H9 (cell line): ENCODE measurements at regions not wholly inside any gene's neighbourhood (a gene's known extent, or its start where the extent isn't known, plus 50 kb on each side); places are given as distances from the start of the nearest gene placed in this dataset.

Experiments used
- DNase-seq: peaks from one replicate; pipeline ENCODE4 v3.0.0-alpha.2; 2017
- H2AFZ ChIP-seq: one replicate; pipeline ENCODE4 v1.6.1; 2013; ENCODE audit warnings: mild to moderate bottlenecking, low read length, control low read depth, moderate library complexity
- H2AK5ac ChIP-seq: 2 replicates; pipeline ENCODE4 v1.6.1; 2013; ENCODE audit warnings: low read length, control low read depth, mixed read lengths; ENCODE audit not compliant: insufficient read length
- H2BK120ac ChIP-seq: one replicate; pipeline ENCODE4 v1.6.1; 2013; ENCODE audit warnings: low read depth, mild to moderate bottlenecking, low read length, control low read depth, inconsistent platforms; ENCODE audit not compliant: poor library complexity, severe bottlenecking
- H2BK12ac ChIP-seq: 2 replicates; pipeline ENCODE4 v1.6.1; 2013; ENCODE audit warnings: low read length, control low read depth, mixed read lengths, low read depth; ENCODE audit not compliant: insufficient read length
- H2BK15ac ChIP-seq: 2 replicates; pipeline ENCODE4 v1.6.1; 2013; ENCODE audit warnings: low read depth, low read length, control low read depth
- H2BK20ac ChIP-seq: one replicate; pipeline ENCODE4 v1.6.1; 2013; ENCODE audit warnings: low read depth, mild to moderate bottlenecking, low read length, control low read depth, inconsistent platforms; ENCODE audit not compliant: poor library complexity, severe bottlenecking
- H2BK5ac ChIP-seq: 2 replicates; pipeline ENCODE4 v1.6.1; 2013; ENCODE audit warnings: low read length, control low read depth, mixed read lengths; ENCODE audit not compliant: insufficient read length
- H3K14ac ChIP-seq: 2 replicates; pipeline ENCODE4 v1.6.1; 2013; ENCODE audit warnings: low read length, control low read depth; ENCODE audit not compliant: insufficient read depth
- H3K18ac ChIP-seq: 2 replicates; pipeline ENCODE4 v1.6.1; 2013; ENCODE audit warnings: low read depth, mild to moderate bottlenecking, mixed read lengths, low read length, control low read depth; ENCODE audit not compliant: insufficient read length
- H3K23ac ChIP-seq: 2 replicates; pipeline ENCODE4 v1.6.1; 2013; ENCODE audit warnings: low read length, control low read depth, mixed read lengths, low read depth; ENCODE audit not compliant: insufficient read length
- H3K23me2 ChIP-seq: 2 replicates; pipeline ENCODE4 v1.6.1; 2013; ENCODE audit warnings: low read depth, mild to moderate bottlenecking, mixed read lengths, low read length, control low read depth; ENCODE audit not compliant: insufficient read length, poor library complexity, severe bottlenecking
- H3K27ac ChIP-seq: 2 replicates; pipeline ENCODE4 v1.5.1; 2013; ENCODE audit warnings: low read length, control low read depth, mixed read lengths, low read depth; ENCODE audit not compliant: insufficient read length
- H3K27me3 ChIP-seq: 2 replicates; pipeline ENCODE4 v1.6.1; 2013; ENCODE audit warnings: low read length, control low read depth, inconsistent platforms; ENCODE audit not compliant: insufficient read depth
- H3K4ac ChIP-seq: 2 replicates; pipeline ENCODE4 v1.6.1; 2013; ENCODE audit warnings: low read depth, mild to moderate bottlenecking, control low read depth, inconsistent platforms, low read length, moderate library complexity
- H3K4me1 ChIP-seq: 2 replicates; pipeline ENCODE4 v1.6.1; 2013; ENCODE audit warnings: low read length, control low read depth, inconsistent platforms; ENCODE audit not compliant: insufficient read depth
- H3K4me2 ChIP-seq: 2 replicates; pipeline ENCODE4 v1.6.1; 2013; ENCODE audit warnings: low read length, control low read depth, mixed read lengths; ENCODE audit not compliant: insufficient read length, insufficient read depth
- H3K56ac ChIP-seq: 2 replicates; pipeline ENCODE4 v1.6.1; 2013; ENCODE audit warnings: low read depth, mild to moderate bottlenecking, mixed read lengths, low read length, control low read depth; ENCODE audit not compliant: insufficient read length
- H3K79me1 ChIP-seq: 2 replicates; pipeline ENCODE4 v1.6.1; 2013; ENCODE audit warnings: low read depth, mild to moderate bottlenecking, moderate library complexity, low read length, control low read depth, inconsistent platforms; ENCODE audit not compliant: insufficient read depth, poor library complexity, severe bottlenecking
- H3K79me2 ChIP-seq: 2 replicates; pipeline ENCODE4 v1.6.1; 2013; ENCODE audit warnings: low read length, control low read depth, inconsistent platforms; ENCODE audit not compliant: insufficient read depth
- H3K9ac ChIP-seq: 2 replicates; pipeline ENCODE4 v1.6.1; 2013; ENCODE audit warnings: low read length, control low read depth, mixed read lengths; ENCODE audit not compliant: insufficient read length; ENCODE audit errors: extremely low read depth
- H3K9me3 ChIP-seq: one replicate; pipeline ENCODE4 v1.6.1; 2013; ENCODE audit warnings: low read depth, low read length, inconsistent platforms; ENCODE audit not compliant: control insufficient read depth
- H3T11ph ChIP-seq: one replicate; pipeline ENCODE4 v1.6.1; 2013; ENCODE audit warnings: mild to moderate bottlenecking, low read length, control low read depth, inconsistent platforms
- H4K20me1 ChIP-seq: one replicate; pipeline ENCODE4 v1.6.1; 2013; ENCODE audit not compliant: control insufficient read depth, insufficient read length, insufficient read depth
- H4K5ac ChIP-seq: 2 replicates; pipeline ENCODE4 v1.6.1; 2013; ENCODE audit warnings: low read depth, mild to moderate bottlenecking, mixed read lengths, low read length, control low read depth; ENCODE audit not compliant: insufficient read length
- H4K8ac ChIP-seq: replicated peaks from 2 replicates; pipeline ENCODE4 v1.6.1; 2013; ENCODE audit warnings: low read length, control low read depth, mixed read lengths, low read depth; ENCODE audit not compliant: insufficient read length
- H4K91ac ChIP-seq: 2 replicates; pipeline ENCODE4 v1.6.1; 2013; ENCODE audit warnings: low read depth, mild to moderate bottlenecking, moderate library complexity, mixed read lengths, low read length, control low read depth; ENCODE audit not compliant: insufficient read length
- H3K27ac Mint-ChIP-seq, 3 experiments: 2 replicates in 2 of 3; 3 replicates in 1 of 3; pipeline ENCODE4 v1.8.0; 2020 to 2021; ENCODE audit warnings: mixed read lengths in 3 of 3, mild to moderate bottlenecking in 1 of 3, moderate library complexity in 1 of 3
- H3K27me3 Mint-ChIP-seq: 2 replicates; pipeline ENCODE4 v1.8.0; 2021; ENCODE audit warnings: low read depth, mild to moderate bottlenecking, moderate library complexity, mixed read lengths
- H3K36me3 Mint-ChIP-seq, 3 experiments: 2 replicates in 2 of 3; 3 replicates in 1 of 3; pipeline ENCODE4 v1.8.0; 2020 to 2021; ENCODE audit warnings: low read depth in 3 of 3, mixed read lengths in 3 of 3; ENCODE audit not compliant: insufficient read depth in 1 of 3
- H3K4me1 Mint-ChIP-seq, 2 experiments: 2 replicates each; pipeline ENCODE4 v1.8.0; 2020; ENCODE audit warnings: mixed read lengths in 2 of 2
- H3K4me3 Mint-ChIP-seq, 2 experiments: 2 replicates in 1 of 2; 3 replicates in 1 of 2; pipeline ENCODE4 v1.8.0; 2020 to 2021; ENCODE audit warnings: mild to moderate bottlenecking in 2 of 2, mixed read lengths in 2 of 2, moderate library complexity in 1 of 2
- H3K9me3 Mint-ChIP-seq, 2 experiments: 2 replicates in 1 of 2; 3 replicates in 1 of 2; pipeline ENCODE4 v1.8.0; 2020; ENCODE audit warnings: mild to moderate bottlenecking in 2 of 2, mixed read lengths in 2 of 2, moderate library complexity in 1 of 2
- CTCF ChIP-seq: fragments of 200-600 bp; sonication (generic); conservative IDR thresholded peaks from 3 replicates; pipeline ENCODE4 v1.8.0; 2021; ENCODE audit warnings: antibody characterized with exemption, mild to moderate bottlenecking

- H3K27me3 ChIP-seq = no peaks in the 10 kb centered on the region
- TF ChIP-seq CTCF = no peak
- no peaks in the 10 kb centered on the region for H3K9me3 ChIP-seq
- Mint-ChIP-seq H3K27me3 (no peaks in the 10 kb centered on the region), H3K9me3 (no peaks in the 10 kb centered on the region), H3K4me1 (no peaks in the 10 kb centered on the region), H3K27ac (no peak overlapping the region), H3K36me3 (no peaks in the 10 kb centered on the region), H3K4me3 (no peak overlapping the region)
- no peak overlapping the region for H4K91ac ChIP-seq
- no peak overlapping the region for H2BK5ac ChIP-seq
- no peak overlapping the region for H3T11ph ChIP-seq
- H3K56ac ChIP-seq = no peak overlapping the region
- H2BK120ac ChIP-seq = peak overlapping the region; percentile 36
- H3K4ac ChIP-seq = no peak overlapping the region
- H3K4me1 ChIP-seq = no peaks in the 10 kb centered on the region
- H3K79me2 ChIP-seq = no peaks in the 10 kb centered on the region
- no peak overlapping the region for H3K23ac ChIP-seq
- no peak overlapping the region for H3K18ac ChIP-seq
- no peaks in the 10 kb centered on the region for H3K79me1 ChIP-seq
- H2AK5ac ChIP-seq = no peak overlapping the region
- H4K5ac ChIP-seq = no peak overlapping the region
- no peak overlapping the region for H3K9ac ChIP-seq
- H2AFZ ChIP-seq = no peak overlapping the region
- H3K4me2 ChIP-seq = no peak overlapping the region
- no peak overlapping the region for H2BK20ac ChIP-seq
- DNase-seq = no peak
- no peak overlapping the region for H3K27ac ChIP-seq
- no peaks in the 10 kb centered on the region for H3K23me2 ChIP-seq
- H3K14ac ChIP-seq = no peak overlapping the region
- H2BK15ac ChIP-seq = no peak overlapping the region
- H2BK12ac ChIP-seq = no peak overlapping the region
- no peaks in the 10 kb centered on the region for H4K20me1 ChIP-seq
- no peak overlapping the region for H4K8ac ChIP-seq
Observed at GRCh38 chr5:109619606-109620005, 70.1 kb upstream of the MAN2A1 start.
